Small intestine (tissue), 7 donors: ENCODE measurements at regions not wholly inside any gene's neighbourhood (a gene's known extent, or its start where the extent isn't known, plus 50 kb on each side); places are given as distances from the start of the nearest gene placed in this dataset.

Experiments used
- DNase-seq, 2 donors: peaks; one replicate each; pipeline versions ENCODE4 v3.0.0 to v3.0.0-alpha.2; 2013
- FAIRE-seq: peaks from 2 replicates; lab custom pipeline; 2012; peaks lifted over from hg19 to GRCh38; lab: Jason Lieb, UNC
- H3K27ac ChIP-seq, 3 donors: one replicate each; pipeline ENCODE4 v1.5.1; 2013; ENCODE audit warnings: low read length in 2 of 3, mild to moderate bottlenecking in 2 of 3, control low read depth in 1 of 3, inconsistent platforms in 1 of 3, low read depth in 1 of 3, moderate library complexity in 1 of 3
- H3K27me3 ChIP-seq, 3 donors: one replicate each; pipeline ENCODE4 v1.6.1; 2013; ENCODE audit warnings: low read length in 3 of 3, inconsistent platforms in 1 of 3; ENCODE audit not compliant: control insufficient read depth in 3 of 3, insufficient read depth in 3 of 3
- H3K36me3 ChIP-seq, 3 donors: one replicate each; pipeline ENCODE4 v1.6.1; 2013; ENCODE audit warnings: low read length in 3 of 3, inconsistent platforms in 1 of 3, low read depth in 1 of 3, mild to moderate bottlenecking in 1 of 3, moderate library complexity in 1 of 3; ENCODE audit not compliant: control insufficient read depth in 3 of 3, insufficient read depth in 2 of 3
- H3K4me1 ChIP-seq, 3 donors: one replicate each; pipeline ENCODE4 v1.6.1; 2013; ENCODE audit warnings: low read length in 2 of 3, inconsistent platforms in 1 of 3, low read depth in 1 of 3, mild to moderate bottlenecking in 1 of 3, moderate library complexity in 1 of 3; ENCODE audit not compliant: control insufficient read depth in 3 of 3, insufficient read depth in 2 of 3
- H3K4me3 ChIP-seq, 3 donors: one replicate each; pipeline ENCODE4 v1.5.1; 2013; ENCODE audit warnings: low read length in 3 of 3, control low read depth in 1 of 3, inconsistent platforms in 1 of 3, low read depth in 1 of 3, mild to moderate bottlenecking in 1 of 3, moderate library complexity in 1 of 3
- H3K9me3 ChIP-seq, 2 donors: one replicate each; pipeline ENCODE4 v1.6.1; 2013; ENCODE audit warnings: low read depth in 1 of 2, low read length in 1 of 2; ENCODE audit not compliant: control insufficient read depth in 2 of 2, insufficient read depth in 1 of 2
- WGBS, 3 donors: extraction: QIAGEN DNeasy Blood & Tissue Kit; methylation state at CpG; one replicate each; pipeline ENCODE4 v1.1.7; 2013; 5-methylcytosine and 5-hydroxymethylcytosine counted together
- donor health status: healthy with polysubstance abuse.
- donor health status: control.
- donor health status: control.
- donor health status: Bipolar disorder and iron deficiency.
- donor health status: healthy.

DNA sequence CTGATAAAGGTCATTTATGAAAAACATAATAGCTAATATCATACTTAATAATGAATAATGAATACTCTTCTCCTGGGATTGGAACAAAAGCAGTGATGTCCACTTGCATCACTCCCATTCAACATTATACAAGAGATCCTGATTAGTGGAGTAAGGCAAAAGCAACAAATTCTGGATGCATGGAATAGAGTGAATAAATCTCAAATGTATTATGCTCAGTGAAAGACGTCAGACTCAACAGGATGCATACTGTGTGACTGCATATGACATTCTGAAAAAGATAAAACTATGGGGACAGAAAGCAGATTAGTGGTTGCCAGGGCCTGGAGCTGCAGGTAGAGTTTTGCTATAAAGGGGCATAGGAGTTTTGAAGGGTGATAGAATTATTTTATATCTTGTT, 77.6 kb upstream of the ZBTB20 start:
- no peak overlapping the region for H3K27ac ChIP-seq
- 78 to 83% (median 79%) methylated on average over 1 of the region's 1 CpG for WGBS, 3 donors
- no peaks in the 10 kb centered on the region for H3K4me1 ChIP-seq
- H3K27me3 ChIP-seq: no peaks in the 10 kb centered on the region
- H3K4me3 ChIP-seq: no peak overlapping the region
- FAIRE-seq (no peak), DNase-seq (no peak)
- no peaks in the 10 kb centered on the region for H3K36me3 ChIP-seq
- no peaks in the 10 kb centered on the region for H3K9me3 ChIP-seq

DNA sequence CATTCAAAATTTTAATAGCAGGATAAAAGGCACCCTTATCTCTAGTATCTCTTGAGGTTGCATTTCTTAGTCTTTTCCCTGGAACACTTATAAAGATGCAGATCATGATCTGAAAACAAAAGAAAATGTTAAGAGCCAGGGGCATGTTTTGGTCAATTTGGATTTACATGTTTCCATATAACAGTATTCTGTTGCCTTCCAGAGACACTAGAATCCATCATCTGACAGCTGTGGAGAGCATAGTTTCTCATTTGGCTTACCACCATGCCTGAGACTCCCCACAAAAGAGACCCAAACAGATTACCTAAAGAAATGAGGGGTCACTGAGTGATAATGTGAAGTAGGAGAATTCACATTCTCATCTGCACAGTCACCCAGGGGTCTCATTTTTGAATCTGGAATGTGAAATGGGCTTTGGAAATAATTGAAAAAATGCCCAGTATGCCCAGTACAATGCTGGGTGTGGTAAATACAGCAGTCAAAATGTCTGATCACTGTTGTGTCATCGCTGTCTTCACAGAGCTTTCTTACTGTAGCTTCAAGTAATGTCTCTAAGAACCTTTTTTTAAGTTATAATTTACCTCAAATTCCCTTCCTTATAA, 79.9 kb upstream of the ZBTB20 start:
- no peaks in the 10 kb centered on the region for H3K4me1 ChIP-seq
- no peaks in the 10 kb centered on the region for H3K9me3 ChIP-seq
- no peak overlapping the region for H3K27ac ChIP-seq
- 93 to 100% (median 95%) methylated on average over 1 of the region's 1 CpG for WGBS, 3 donors
- H3K27me3 ChIP-seq: no peaks in the 10 kb centered on the region
- DNase-seq (no peak), FAIRE-seq (no peak)
- H3K4me3 ChIP-seq: no peak overlapping the region
- no peaks in the 10 kb centered on the region for H3K36me3 ChIP-seq

DNA sequence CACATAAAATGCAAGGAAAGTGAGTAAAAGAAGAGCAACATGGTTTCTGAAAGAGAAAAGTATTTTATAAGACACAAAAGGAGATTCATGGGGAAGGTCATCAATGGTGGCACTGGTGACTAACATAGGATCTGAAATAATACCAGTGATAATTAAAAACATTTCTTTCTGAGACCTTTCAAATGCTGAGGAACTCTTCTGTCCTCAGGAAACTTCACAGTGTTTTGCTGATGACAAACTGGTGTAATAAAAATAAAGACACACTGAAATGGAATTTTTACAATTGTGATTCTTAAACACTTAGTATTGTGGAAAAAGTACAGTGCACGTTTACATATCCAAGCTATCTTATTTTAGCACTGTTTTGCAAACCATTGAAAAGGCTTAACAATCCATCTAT, 80.4 kb upstream of the ZBTB20 start:
- 68 to 75% (median 74%) methylated on average over 1 of the region's 1 CpG for WGBS, 3 donors
- FAIRE-seq: no peak
- Histone ChIP-seq H3K4me3 (no peak overlapping the region), H3K36me3 (no peaks in the 10 kb centered on the region), H3K27me3 (no peaks in the 10 kb centered on the region), H3K27ac (no peak overlapping the region), H3K4me1 (no peaks in the 10 kb centered on the region), H3K9me3 (no peaks in the 10 kb centered on the region)
- no peak for DNase-seq

DNA sequence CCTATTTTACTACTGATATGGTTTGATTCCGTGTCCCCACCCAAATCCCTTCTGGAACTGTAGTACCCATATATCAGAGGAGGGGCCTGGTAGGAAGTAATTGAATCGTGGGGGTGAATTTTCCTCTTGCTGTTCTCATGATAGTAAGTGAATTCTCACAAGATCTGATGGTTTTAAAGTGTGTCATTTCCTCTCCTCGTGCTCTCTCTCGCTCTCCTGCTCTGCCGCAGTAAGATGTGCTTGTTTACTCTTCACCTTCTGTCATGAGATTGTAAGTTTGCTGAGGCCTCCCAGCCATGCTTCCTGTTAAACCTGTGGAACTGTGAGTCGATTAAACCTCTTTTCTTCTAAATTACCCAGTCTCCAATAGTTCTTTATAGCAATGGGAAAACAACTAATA, 81.2 kb upstream of the ZBTB20 start:
- no peak for DNase-seq
- H3K27me3 ChIP-seq: no peaks in the 10 kb centered on the region
- no peak for FAIRE-seq
- H3K27ac ChIP-seq: no peak overlapping the region
- H3K36me3 ChIP-seq: no peaks in the 10 kb centered on the region
- no peak overlapping the region for H3K4me3 ChIP-seq
- WGBS, 3 donors: 73 to 81% (median 74%) methylated on average over 6 of the region's 6 CpGs
- no peaks in the 10 kb centered on the region for H3K9me3 ChIP-seq
- no peaks in the 10 kb centered on the region for H3K4me1 ChIP-seq

DNA sequence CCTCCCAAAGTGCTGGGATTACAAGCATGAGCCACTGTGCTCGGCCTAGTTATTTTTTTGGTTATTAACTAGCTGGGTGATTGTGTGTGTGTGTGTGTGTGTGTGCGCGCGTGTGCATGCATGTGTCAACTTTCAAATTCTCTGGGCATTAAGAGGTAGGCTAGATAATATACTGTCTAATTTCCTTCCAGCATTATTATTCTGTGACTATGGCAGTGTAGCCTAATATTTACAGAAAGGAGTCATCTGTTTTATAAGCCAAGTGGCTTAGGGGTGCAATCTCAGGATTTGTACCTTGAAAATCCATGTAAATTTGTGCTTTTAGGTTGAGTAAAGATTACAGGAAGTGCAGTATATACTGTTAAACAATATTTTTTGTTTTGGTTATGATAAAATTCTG, 85.1 kb upstream of the ZBTB20 start:
- Histone ChIP-seq H3K4me3 (no peak overlapping the region), H3K9me3 (no peaks in the 10 kb centered on the region), H3K36me3 (no peaks in the 10 kb centered on the region), H3K27ac (no peak overlapping the region), H3K4me1 (no peaks in the 10 kb centered on the region), H3K27me3 (no peaks in the 10 kb centered on the region)
- FAIRE-seq (no peak), DNase-seq (no peak)
- 89 to 97% (median 97%) methylated on average over 4 of the region's 4 CpGs for WGBS, 3 donors

DNA sequence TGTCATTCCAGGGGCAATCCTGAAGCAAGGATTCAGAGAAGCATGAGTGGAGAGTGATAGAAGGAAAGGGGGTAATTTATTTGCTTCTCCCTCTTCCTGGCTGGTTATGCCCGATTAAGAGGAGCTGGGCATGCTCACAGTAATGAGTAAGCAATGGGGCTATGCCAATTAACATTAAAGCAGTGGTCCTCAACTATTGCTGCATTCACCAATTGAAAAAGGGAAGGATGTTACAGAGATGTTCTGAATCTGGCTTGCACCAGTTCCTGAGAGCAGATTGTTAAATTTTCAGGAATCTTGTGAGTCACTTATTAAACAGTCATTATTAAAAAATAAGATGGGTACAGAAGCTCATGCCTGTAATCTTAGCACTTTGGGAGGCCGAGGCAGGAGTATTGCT, 85.9 kb upstream of the ZBTB20 start:
- DNase-seq (no peak), FAIRE-seq (no peak)
- Histone ChIP-seq H3K4me1 (no peaks in the 10 kb centered on the region), H3K36me3 (no peaks in the 10 kb centered on the region), H3K27me3 (no peaks in the 10 kb centered on the region), H3K4me3 (no peak overlapping the region), H3K9me3 (no peaks in the 10 kb centered on the region), H3K27ac (no peak overlapping the region)
- 80 to 88% (median 87%) methylated on average over 2 of the region's 2 CpGs for WGBS, 3 donors

DNA sequence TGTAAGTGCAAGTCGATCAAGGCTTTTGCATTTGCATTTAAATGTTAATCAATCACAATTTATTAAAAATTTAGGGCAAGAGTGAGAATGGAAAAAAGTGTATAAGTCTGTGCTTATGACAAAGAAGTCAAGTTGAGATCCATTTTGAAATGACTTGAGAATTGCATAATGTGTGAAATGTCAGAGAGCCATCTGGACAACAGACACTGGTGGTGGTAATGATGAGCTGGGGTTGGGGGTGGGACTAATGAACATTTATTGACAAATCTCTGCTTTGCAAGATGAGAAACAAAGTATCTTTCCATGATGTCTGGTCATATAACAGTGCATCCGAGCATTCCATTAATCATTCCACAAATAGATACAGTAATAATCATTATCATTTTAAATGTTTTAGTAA, 89.4 kb upstream of the ZBTB20 start:
- 71 to 88% (median 79%) methylated on average over 2 of the region's 2 CpGs for WGBS, 3 donors
- no peak overlapping the region for H3K4me3 ChIP-seq
- no peak for DNase-seq
- no peaks in the 10 kb centered on the region for H3K4me1 ChIP-seq
- no peaks in the 10 kb centered on the region for H3K36me3 ChIP-seq
- H3K9me3 ChIP-seq: no peaks in the 10 kb centered on the region
- H3K27ac ChIP-seq: no peak overlapping the region
- H3K27me3 ChIP-seq: no peaks in the 10 kb centered on the region
- no peak for FAIRE-seq

DNA sequence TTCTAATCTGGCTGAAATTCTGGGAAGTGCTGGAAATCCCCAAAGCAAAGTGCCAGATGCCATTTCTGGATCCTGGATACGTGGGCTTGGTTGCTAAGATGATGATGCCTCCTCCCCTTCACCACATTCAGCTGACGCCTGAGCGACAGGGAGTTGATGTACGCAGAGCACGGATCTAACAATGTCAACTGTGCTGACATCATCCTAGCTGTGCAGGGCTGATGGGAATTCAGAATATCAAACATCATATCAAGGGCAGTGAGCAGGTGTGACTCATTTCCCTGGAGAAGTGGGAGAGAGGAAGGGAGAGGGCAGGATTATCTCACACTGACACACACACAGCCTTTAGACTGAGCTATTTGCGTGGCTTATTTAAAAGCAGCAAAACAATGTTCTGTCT, 92.6 kb upstream of the ZBTB20 start:
- WGBS, 3 donors: 25 to 40% (median 27%) methylated on average over 6 of the region's 6 CpGs
- H3K36me3 ChIP-seq: no peaks in the 10 kb centered on the region

DNA sequence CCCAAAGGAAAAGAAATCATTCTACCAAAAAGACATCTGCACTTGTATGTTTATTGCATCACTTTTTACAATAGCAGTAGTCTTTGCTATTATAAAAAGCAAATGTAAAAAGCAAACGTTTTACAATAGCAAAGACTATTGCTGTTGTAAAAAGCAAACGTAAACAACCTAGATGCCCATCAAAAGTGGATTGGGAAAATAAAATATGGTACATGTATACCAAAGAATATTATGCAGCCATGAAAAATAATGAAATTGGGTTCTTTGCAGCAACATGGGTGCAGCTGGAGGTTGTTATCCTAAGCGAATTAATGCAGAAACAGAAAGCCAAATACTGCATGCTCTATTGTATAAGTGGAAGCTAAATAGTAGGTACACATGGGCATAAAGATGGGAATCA, 97.3 kb upstream of the ZBTB20 start:
- 69 to 82% (median 77%) methylated on average over 3 of the region's 3 CpGs for WGBS, 3 donors
- DNase-seq: no peak
- FAIRE-seq: no peak
- no peaks in the 10 kb centered on the region for H3K27me3 ChIP-seq
- no peak overlapping the region for H3K27ac ChIP-seq
- no peaks in the 10 kb centered on the region for H3K36me3 ChIP-seq
- no peaks in the 10 kb centered on the region for H3K9me3 ChIP-seq
- no peaks in the 10 kb centered on the region for H3K4me1 ChIP-seq
- H3K4me3 ChIP-seq: no peak overlapping the region

More for the DNA sequence above, 92.6 kb upstream of the ZBTB20 start:
- peak; percentile 10 to 21 for DNase-seq
- Histone ChIP-seq H3K4me1 (no peaks in the 10 kb centered on the region), H3K27me3 (no peaks in the 10 kb centered on the region), H3K4me3 (no peak overlapping the region), H3K27ac (peak overlapping the region in 1 of 3 donors; percentile 54), H3K9me3 (no peaks in the 10 kb centered on the region)
- FAIRE-seq: no peak
